ENCODE measurements at regions not wholly inside any gene's neighbourhood (a gene's known extent, or its start where the extent isn't known, plus 50 kb on each side); places are given as distances from the start of the nearest gene placed in this dataset.
A peak's percentile ranks its signal among the peaks of the same experiment; 100 is the strongest.

GRCh38 chr3:23685541-23686258, 120.1 kb upstream of the UBE2E1 start:
- Histone ChIP-seq H3K27ac (peak overlapping the region; percentile 3), H3K9ac (ENCODE audit: low read depth in 2 of 2, low read length in 2 of 2) (no peak overlapping the region), H3K9me3 (no peaks in the 10 kb centered on the region), H3K4me1 (no peaks in the 10 kb centered on the region), H3K27me3 (no peaks in the 10 kb centered on the region), H3K36me3 (no peaks in the 10 kb centered on the region), H3K4me3 (no peak overlapping the region)
- no peak for TF ChIP-seq CTCF (IDR thresholded peaks at IDR 0.05)
- intact Hi-C loops (cut with DNase I) = no loop called here
- peak; percentile 91 for DNase-seq

GRCh38 chr3:23686519-23686918, 119.2 kb upstream of the UBE2E1 start:
- H3K27ac ChIP-seq = no peak overlapping the region
- no peak overlapping the region for H3K9ac ChIP-seq (ENCODE audit: low read depth in 2 of 2, low read length in 2 of 2)
- H3K4me1 ChIP-seq = no peaks in the 10 kb centered on the region
- no peaks in the 10 kb centered on the region for H3K36me3 ChIP-seq
- DNase-seq = no peak
- H3K9me3 ChIP-seq = no peaks in the 10 kb centered on the region
- no peak overlapping the region for H3K4me3 ChIP-seq
- intact Hi-C loops (cut with DNase I) = no loop called here
- no peaks in the 10 kb centered on the region for H3K27me3 ChIP-seq
- no peak for TF ChIP-seq CTCF (IDR thresholded peaks at IDR 0.05)

DNA sequence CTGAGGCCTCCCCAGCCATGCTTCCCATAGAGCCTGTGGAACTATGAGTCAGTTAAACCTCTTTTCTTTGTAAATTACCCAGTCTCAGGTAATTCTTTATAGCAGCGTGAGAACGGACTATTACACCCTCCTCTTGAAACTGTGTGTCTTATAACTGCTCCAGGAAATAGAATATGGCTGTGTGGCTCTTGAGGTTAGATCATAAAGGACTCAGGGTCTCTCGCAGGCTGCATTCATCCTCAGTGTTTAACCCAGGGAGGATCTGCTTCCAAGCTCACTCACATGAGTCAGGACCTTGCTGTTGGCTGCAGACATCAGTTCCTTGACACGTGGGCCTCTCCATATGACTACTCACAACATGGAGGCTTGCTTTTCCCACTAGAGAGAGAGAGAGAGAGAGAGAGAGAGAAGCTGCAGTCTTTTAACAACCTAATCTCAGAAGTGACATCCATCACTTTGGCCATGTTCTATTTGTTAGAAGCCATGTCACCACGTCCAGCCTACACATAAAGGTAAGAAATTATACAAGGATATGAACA, 114.3 kb upstream of the UBE2E1 start:
- TF ChIP-seq CTCF (IDR thresholded peaks at IDR 0.05) = no peak
- H3K36me3 ChIP-seq = no peaks in the 10 kb centered on the region
- no peak overlapping the region for H3K27ac ChIP-seq
- H3K4me3 ChIP-seq = no peak overlapping the region
- no peaks in the 10 kb centered on the region for H3K9me3 ChIP-seq
- H3K9ac ChIP-seq (ENCODE audit: low read depth in 2 of 2, low read length in 2 of 2) = no peak overlapping the region
- no peaks in the 10 kb centered on the region for H3K27me3 ChIP-seq
- no peaks in the 10 kb centered on the region for H3K4me1 ChIP-seq
- intact Hi-C loops (cut with DNase I) = no loop called here
- DNase-seq = no peak

DNA sequence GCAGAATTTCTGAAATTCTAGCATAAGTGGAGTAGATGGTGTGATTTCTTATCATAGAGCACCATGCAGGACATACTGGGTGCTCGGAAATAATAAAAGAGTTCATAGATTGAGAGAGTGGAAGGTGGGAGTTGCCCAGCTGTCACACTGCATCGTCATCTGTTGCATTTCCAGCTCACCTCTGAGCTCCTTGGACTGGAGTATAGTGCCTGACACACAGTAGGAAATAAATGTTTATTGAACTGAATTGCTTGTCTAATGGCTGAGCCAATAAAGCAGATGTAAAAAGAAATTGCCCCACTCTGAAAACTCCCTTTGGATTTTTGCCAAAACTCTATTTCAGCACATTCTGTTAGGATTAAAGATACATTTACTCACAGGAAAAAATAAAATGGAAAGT, 108.9 kb upstream of the UBE2E1 start:
- no peaks in the 10 kb centered on the region for H3K36me3 ChIP-seq
- H3K9me3 ChIP-seq = no peaks in the 10 kb centered on the region
- H3K9ac ChIP-seq (ENCODE audit: low read depth in 2 of 2, low read length in 2 of 2) = no peak overlapping the region
- no peak for TF ChIP-seq CTCF (IDR thresholded peaks at IDR 0.05)
- no peaks in the 10 kb centered on the region for H3K27me3 ChIP-seq
- peak; percentile 31 for DNase-seq
- H3K4me1 ChIP-seq = no peaks in the 10 kb centered on the region
- no peak overlapping the region for H3K27ac ChIP-seq
- intact Hi-C loops (cut with DNase I) = no loop called here
- no peak overlapping the region for H3K4me3 ChIP-seq

- intact Hi-C loops (cut with DNase I) = no loop called here
- no peaks in the 10 kb centered on the region for H3K9me3 ChIP-seq
- peak overlapping the region in 1 of 2 donors; percentile 7 for H3K9ac ChIP-seq (ENCODE audit: low read depth in 2 of 2, low read length in 2 of 2)
- DNase-seq = no peak
- H3K36me3 ChIP-seq = no peaks in the 10 kb centered on the region
- no peaks in the 10 kb centered on the region for H3K27me3 ChIP-seq
- H3K4me1 ChIP-seq = no peaks in the 10 kb centered on the region
- H3K4me3 ChIP-seq = no peak overlapping the region
- H3K27ac ChIP-seq = no peak overlapping the region
- TF ChIP-seq CTCF (IDR thresholded peaks at IDR 0.05) = no peak
Observed at GRCh38 chr3:23697416-23697815, 108.3 kb upstream of the UBE2E1 start.
